ENCODE measurements at regions not wholly inside any gene's neighbourhood (a gene's known extent, or its start where the extent isn't known, plus 50 kb on each side); places are given as distances from the start of the nearest gene placed in this dataset.

GRCh38 chr1:68917456-68917855 is 420.6 kb upstream of the DEPDC1 start:
- TF ChIP-seq TAF1 (IDR thresholded peaks at IDR 0.05; ENCODE audit: borderline replicate concordance, low read depth, low read length) (no peak), POLR2A (IDR thresholded peaks at IDR 0.05; ENCODE audit: low read depth, low read length) (no peak)

All from GM12892 (cell line).